ENCODE measurements at regions not wholly inside any gene's neighbourhood (a gene's known extent, or its start where the extent isn't known, plus 50 kb on each side); places are given as distances from the start of the nearest gene placed in this dataset.

- TF ChIP-seq TCF12 (IDR thresholded peaks at IDR 0.05; ENCODE audit: low read depth): no peak
- TF ChIP-seq TAF1 (IDR thresholded peaks at IDR 0.05; ENCODE audit: low read depth): no peak
- TF ChIP-seq, protein P1, sequence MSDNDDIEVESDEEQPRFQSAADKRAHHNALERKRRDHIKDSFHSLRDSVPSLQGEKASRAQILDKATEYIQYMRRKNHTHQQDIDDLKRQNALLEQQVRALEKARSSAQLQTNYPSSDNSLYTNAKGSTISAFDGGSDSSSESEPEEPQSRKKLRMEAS (IDR thresholded peaks at IDR 0.05): no peak
- TF ChIP-seq EP300 (IDR thresholded peaks at IDR 0.05; ENCODE audit: borderline replicate concordance): no peak
- TF ChIP-seq CREB1 (IDR thresholded peaks at IDR 0.05; ENCODE audit: low read depth): no peak
- TF ChIP-seq, protein P2, sequence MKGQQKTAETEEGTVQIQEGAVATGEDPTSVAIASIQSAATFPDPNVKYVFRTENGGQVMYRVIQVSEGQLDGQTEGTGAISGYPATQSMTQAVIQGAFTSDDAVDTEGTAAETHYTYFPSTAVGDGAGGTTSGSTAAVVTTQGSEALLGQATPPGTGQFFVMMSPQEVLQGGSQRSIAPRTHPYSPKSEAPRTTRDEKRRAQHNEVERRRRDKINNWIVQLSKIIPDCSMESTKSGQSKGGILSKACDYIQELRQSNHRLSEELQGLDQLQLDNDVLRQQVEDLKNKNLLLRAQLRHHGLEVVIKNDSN (IDR thresholded peaks at IDR 0.05): no peak
- TF ChIP-seq, protein P3, sequence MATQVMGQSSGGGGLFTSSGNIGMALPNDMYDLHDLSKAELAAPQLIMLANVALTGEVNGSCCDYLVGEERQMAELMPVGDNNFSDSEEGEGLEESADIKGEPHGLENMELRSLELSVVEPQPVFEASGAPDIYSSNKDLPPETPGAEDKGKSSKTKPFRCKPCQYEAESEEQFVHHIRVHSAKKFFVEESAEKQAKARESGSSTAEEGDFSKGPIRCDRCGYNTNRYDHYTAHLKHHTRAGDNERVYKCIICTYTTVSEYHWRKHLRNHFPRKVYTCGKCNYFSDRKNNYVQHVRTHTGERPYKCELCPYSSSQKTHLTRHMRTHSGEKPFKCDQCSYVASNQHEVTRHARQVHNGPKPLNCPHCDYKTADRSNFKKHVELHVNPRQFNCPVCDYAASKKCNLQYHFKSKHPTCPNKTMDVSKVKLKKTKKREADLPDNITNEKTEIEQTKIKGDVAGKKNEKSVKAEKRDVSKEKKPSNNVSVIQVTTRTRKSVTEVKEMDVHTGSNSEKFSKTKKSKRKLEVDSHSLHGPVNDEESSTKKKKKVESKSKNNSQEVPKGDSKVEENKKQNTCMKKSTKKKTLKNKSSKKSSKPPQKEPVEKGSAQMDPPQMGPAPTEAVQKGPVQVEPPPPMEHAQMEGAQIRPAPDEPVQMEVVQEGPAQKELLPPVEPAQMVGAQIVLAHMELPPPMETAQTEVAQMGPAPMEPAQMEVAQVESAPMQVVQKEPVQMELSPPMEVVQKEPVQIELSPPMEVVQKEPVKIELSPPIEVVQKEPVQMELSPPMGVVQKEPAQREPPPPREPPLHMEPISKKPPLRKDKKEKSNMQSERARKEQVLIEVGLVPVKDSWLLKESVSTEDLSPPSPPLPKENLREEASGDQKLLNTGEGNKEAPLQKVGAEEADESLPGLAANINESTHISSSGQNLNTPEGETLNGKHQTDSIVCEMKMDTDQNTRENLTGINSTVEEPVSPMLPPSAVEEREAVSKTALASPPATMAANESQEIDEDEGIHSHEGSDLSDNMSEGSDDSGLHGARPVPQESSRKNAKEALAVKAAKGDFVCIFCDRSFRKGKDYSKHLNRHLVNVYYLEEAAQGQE (IDR thresholded peaks at IDR 0.05; ENCODE audit: low read depth): no peak
Measured at GRCh38 chr6:103273048-103273447, 1586.7 kb downstream of the HACE1 start.

Measured in Ishikawa (cell line).